ENCODE measurements at regions not wholly inside any gene's neighbourhood (a gene's known extent, or its start where the extent isn't known, plus 50 kb on each side); places are given as distances from the start of the nearest gene placed in this dataset.

- no peaks in the 10 kb centered on the region for H3K9me3 ChIP-seq
- no peak for DNase-seq (ENCODE audit: low spot score in 2 of 2)
- H3K27ac ChIP-seq: no peak overlapping the region
- TF ChIP-seq POLR2A (IDR thresholded peaks at IDR 0.05) (no peak), POLR2AphosphoS5 (IDR thresholded peaks at IDR 0.05) (no peak), CTCF (IDR thresholded peaks at IDR 0.05) (no peak)
- H3K4me3 ChIP-seq: no peak overlapping the region
- no peaks in the 10 kb centered on the region for H3K36me3 ChIP-seq
- intact Hi-C loops (cut with DNase I; ENCODE audit: low total_unique reads): no loop called here
- H3K4me1 ChIP-seq: no peaks in the 10 kb centered on the region
- no peaks in the 10 kb centered on the region for H3K27me3 ChIP-seq
Measured at GRCh38 chr1:229035054-229035747, 235.7 kb upstream of the RAB4A start.

- intact Hi-C loops (cut with DNase I; ENCODE audit: low total_unique reads): no loop called here
- no peaks in the 10 kb centered on the region for H3K9me3 ChIP-seq
- H3K4me1 ChIP-seq: no peaks in the 10 kb centered on the region
- no peaks in the 10 kb centered on the region for H3K36me3 ChIP-seq
- no peak for TF ChIP-seq POLR2A (IDR thresholded peaks at IDR 0.05)
- TF ChIP-seq CTCF (IDR thresholded peaks at IDR 0.05): no peak
- TF ChIP-seq POLR2AphosphoS5 (IDR thresholded peaks at IDR 0.05): no peak
- no peak for DNase-seq (ENCODE audit: low spot score in 2 of 2)
- H3K27me3 ChIP-seq: no peaks in the 10 kb centered on the region
- no peak overlapping the region for H3K27ac ChIP-seq
- no peak overlapping the region for H3K4me3 ChIP-seq
Measured at GRCh38 chr1:229035748-229036082, 235.2 kb upstream of the RAB4A start.

GRCh38 chr1:229037806-229038405 is 233.0 kb upstream of the RAB4A start:
- no peak for DNase-seq (ENCODE audit: low spot score in 2 of 2)
- no peaks in the 10 kb centered on the region for H3K4me1 ChIP-seq
- no peak overlapping the region for H3K27ac ChIP-seq
- no peaks in the 10 kb centered on the region for H3K36me3 ChIP-seq
- no peak for TF ChIP-seq CTCF (IDR thresholded peaks at IDR 0.05)
- no peak for TF ChIP-seq POLR2AphosphoS5 (IDR thresholded peaks at IDR 0.05)
- no peak for TF ChIP-seq POLR2A (IDR thresholded peaks at IDR 0.05)
- no peak overlapping the region for H3K4me3 ChIP-seq
- intact Hi-C loops (cut with DNase I; ENCODE audit: low total_unique reads): no loop called here
- no peaks in the 10 kb centered on the region for H3K9me3 ChIP-seq
- no peaks in the 10 kb centered on the region for H3K27me3 ChIP-seq

- Histone ChIP-seq H3K4me3 (no peak overlapping the region), H3K27me3 (no peaks in the 10 kb centered on the region), H3K36me3 (no peaks in the 10 kb centered on the region), H3K4me1 (no peaks in the 10 kb centered on the region), H3K27ac (no peak overlapping the region), H3K9me3 (no peaks in the 10 kb centered on the region)
- DNase-seq (ENCODE audit: low spot score in 2 of 2): no peak
- intact Hi-C loops (cut with DNase I; ENCODE audit: low total_unique reads): no loop called here
- TF ChIP-seq CTCF (IDR thresholded peaks at IDR 0.05) (no peak), POLR2AphosphoS5 (IDR thresholded peaks at IDR 0.05) (no peak), POLR2A (IDR thresholded peaks at IDR 0.05) (no peak)
Measured at GRCh38 chr1:229040630-229041358, 230.1 kb upstream of the RAB4A start.

- no peak for TF ChIP-seq POLR2A (IDR thresholded peaks at IDR 0.05)
- TF ChIP-seq CTCF (IDR thresholded peaks at IDR 0.05): no peak
- no peak for TF ChIP-seq POLR2AphosphoS5 (IDR thresholded peaks at IDR 0.05)
- Histone ChIP-seq H3K36me3 (no peaks in the 10 kb centered on the region), H3K9me3 (no peaks in the 10 kb centered on the region), H3K4me3 (no peak overlapping the region), H3K27me3 (no peaks in the 10 kb centered on the region), H3K27ac (no peak overlapping the region), H3K4me1 (no peaks in the 10 kb centered on the region)
- intact Hi-C loops (cut with DNase I; ENCODE audit: low total_unique reads): no loop called here
- DNase-seq (ENCODE audit: low spot score in 2 of 2): no peak
Measured at GRCh38 chr1:229041946-229042345, 229.0 kb upstream of the RAB4A start.

Data from breast epithelium (tissue), 4 donors.